GM12864 (cell line): ENCODE measurements at regions not wholly inside any gene's neighbourhood (a gene's known extent, or its start where the extent isn't known, plus 50 kb on each side); places are given as distances from the start of the nearest gene placed in this dataset.

Source experiments
- DNase-seq: peaks from one replicate; pipeline ENCODE4 v3.0.0-alpha.2; 2011; ENCODE audit warnings: low read depth
- H3K4me3 ChIP-seq: 2 replicates; pipeline ENCODE4 v1.5.1; 2011; ENCODE audit warnings: mild to moderate bottlenecking, low read depth, low read length, control low read depth
- TF ChIP-seq, protein P1 (sequence below): IDR thresholded peaks from 2 replicates; pipeline ENCODE4 v1.5.1; 2011; ENCODE audit warnings: low read depth, mild to moderate bottlenecking, moderate library complexity, low read length, control low read depth, inconsistent platforms; ENCODE audit errors: missing control alignments

DNA sequence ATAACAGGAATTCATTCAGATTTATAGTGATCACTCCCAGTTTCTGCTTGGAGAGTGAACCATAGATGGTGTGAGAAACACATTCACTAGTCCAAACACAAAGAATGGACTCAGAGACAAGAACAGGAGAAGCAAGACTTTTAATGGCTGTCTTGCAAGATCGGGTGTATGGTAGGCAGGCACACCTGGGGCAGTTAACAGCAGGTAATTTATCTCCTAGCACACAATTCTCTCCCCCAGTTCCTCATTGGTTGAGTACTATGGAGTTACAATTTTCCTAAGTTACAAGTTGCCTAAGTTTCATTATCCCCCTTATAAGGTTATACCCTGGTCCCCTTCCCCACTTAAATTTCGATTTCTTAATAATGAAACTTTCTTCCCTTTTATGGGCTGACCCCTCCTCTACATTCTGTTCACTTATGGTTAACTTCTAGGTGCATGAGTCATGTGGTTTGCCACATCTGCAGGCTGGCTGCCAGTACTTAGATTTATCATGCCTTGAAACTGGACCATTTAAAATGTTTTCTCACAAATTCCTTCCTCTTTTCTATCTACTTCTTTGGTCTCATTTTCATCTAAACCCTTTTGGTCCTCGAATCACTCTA, 623.3 kb downstream of the HINT1 start:
- H3K4me3 ChIP-seq: no peak overlapping the region
- DNase-seq: no peak
- TF ChIP-seq, protein P1, sequence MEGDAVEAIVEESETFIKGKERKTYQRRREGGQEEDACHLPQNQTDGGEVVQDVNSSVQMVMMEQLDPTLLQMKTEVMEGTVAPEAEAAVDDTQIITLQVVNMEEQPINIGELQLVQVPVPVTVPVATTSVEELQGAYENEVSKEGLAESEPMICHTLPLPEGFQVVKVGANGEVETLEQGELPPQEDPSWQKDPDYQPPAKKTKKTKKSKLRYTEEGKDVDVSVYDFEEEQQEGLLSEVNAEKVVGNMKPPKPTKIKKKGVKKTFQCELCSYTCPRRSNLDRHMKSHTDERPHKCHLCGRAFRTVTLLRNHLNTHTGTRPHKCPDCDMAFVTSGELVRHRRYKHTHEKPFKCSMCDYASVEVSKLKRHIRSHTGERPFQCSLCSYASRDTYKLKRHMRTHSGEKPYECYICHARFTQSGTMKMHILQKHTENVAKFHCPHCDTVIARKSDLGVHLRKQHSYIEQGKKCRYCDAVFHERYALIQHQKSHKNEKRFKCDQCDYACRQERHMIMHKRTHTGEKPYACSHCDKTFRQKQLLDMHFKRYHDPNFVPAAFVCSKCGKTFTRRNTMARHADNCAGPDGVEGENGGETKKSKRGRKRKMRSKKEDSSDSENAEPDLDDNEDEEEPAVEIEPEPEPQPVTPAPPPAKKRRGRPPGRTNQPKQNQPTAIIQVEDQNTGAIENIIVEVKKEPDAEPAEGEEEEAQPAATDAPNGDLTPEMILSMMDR: no peak

DNA sequence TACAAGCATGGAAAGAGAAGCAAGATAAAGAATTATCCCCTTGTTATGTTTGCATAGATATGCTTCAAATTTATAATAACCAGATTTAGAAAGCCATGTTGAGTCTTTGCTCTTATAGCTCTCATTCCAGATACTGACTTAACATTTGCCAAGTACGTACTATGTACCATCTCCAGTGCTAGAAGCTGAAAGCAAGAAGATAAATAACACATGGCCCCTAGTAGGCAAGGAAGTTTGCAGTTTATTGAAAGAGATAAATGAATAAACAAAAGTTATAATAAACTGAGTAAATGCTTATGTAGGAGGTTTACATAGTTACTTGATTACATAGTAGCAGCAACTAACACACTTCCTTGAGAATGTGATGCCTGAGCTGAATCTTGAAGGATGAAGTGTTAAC, 628.4 kb downstream of the HINT1 start:
- TF ChIP-seq, protein P1: no peak
- DNase-seq: no peak
- no peak overlapping the region for H3K4me3 ChIP-seq

DNA sequence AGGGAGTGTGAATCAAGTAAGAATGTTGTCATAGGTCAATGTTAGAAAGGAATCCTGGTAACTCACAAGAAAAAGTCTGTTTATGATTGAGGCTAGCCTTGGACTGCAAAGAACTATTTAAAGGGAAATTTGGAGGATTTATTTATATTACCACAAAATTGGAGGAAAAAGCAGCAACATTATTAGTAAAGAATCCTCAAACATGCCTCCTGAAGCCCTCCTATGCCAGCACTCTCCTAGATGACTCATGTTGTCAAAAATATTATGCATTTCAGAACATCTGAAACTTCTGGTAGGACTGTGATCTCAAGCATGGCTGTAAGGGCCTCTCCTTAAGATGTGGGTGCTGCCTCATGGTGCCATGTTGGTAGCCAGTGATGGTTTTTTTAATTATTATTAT, 628.5 kb downstream of the CHSY3 start:
- TF ChIP-seq, protein P1: no peak
- H3K4me3 ChIP-seq: no peak overlapping the region
- DNase-seq: no peak

DNA sequence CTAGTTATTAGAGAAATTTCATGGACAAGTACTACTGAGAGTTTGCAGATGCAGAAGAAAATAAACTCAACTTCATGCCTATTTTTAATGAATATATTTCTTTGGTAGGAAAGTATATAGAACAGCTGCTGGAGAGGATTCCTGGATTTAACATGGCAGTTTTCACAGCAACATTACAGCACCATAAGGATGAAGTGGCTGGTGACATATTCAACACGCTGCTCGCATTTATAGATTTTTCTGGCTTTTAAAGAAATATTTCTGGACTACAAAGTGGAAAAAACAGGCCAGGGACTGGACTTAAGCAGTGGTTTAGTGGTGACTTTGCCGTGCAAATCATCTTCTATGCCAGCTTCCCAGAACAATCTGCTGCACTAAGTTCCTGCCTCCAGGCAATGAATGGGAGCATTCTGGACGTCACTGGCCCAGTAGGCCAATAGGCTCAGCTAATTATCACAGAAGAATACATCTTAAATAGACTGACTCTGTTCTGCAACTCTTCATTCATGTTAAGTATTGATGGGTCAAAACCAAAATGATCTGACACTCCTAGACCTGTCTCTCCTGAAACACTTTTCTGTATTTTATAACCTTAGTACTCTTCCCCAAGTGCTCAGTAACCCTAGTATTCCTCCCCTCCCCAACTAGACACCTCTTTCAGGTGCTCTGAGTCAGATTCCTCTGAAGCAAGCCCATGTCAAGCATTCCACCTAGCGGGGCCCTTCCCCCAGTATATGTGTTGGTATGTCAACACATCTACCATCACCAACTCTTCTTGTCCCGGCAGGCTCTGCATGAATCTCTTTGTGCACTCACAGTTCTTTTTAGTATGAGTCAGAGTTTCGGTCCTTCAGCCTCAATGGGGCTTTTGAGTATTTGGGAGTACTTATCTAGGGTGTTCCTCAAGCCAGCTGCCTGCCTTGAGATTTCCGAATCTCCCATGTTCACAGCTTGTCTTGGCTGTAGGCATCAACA, 625.5 kb downstream of the CHSY3 start:
- no peak for DNase-seq
- TF ChIP-seq, protein P1: no peak

DNA sequence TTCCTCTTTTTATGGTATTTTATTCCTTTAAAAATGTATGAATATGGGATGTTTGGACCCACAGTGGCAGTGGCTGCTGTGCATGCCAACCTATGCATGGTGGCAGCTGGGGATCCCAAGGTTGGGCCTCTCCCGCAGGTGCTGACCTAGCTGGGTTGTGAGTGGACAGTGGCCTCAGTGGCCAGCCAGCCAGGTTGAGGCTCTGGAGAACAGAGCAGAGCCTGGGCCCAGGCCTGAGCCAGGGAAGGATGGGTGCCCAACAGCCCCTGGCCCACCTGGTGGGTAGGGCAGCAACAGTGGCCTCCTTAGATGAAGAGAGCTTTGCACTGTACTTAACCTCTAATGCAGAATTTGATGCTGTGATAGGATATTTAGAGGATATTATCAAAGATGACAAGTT, 624.8 kb downstream of the CHSY3 start:
- no peak for DNase-seq
- no peak overlapping the region for H3K4me3 ChIP-seq
- TF ChIP-seq, protein P1: no peak

More for the DNA sequence above, 625.5 kb downstream of the CHSY3 start:
- H3K4me3 ChIP-seq: no peak overlapping the region

DNA sequence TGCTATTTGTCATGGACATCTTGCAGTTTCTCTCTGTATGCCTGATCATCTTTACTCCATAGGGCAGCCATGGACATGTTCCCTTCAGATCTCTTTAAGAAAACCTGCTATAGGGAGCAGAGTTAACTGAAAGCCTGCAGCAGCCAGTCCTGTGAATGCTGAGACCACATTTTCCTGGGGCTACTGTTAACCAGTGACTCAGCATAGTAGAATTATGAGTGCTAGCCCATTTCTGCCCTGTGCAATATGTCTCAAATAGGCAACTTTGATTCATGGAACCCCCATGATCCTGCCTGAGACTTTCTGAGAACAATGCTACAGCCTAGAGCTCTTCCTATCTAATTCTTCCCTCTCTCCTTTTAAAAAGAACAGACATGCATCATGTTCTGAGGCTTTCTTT, 624.2 kb downstream of the CHSY3 start:
- TF ChIP-seq, protein P1: no peak
- DNase-seq: no peak
- no peak overlapping the region for H3K4me3 ChIP-seq
